Keratinocyte (primary cell): ENCODE measurements at regions not wholly inside any gene's neighbourhood (a gene's known extent, or its start where the extent isn't known, plus 50 kb on each side); places are given as distances from the start of the nearest gene placed in this dataset.

ENCODE experiments used
- CTCF ChIP-seq, 3 experiments: IDR thresholded peaks in 1 of 3; conservative IDR thresholded peaks in 1 of 3; optimal IDR thresholded peaks in 1 of 3; 2 replicates in 2 of 3; 3 replicates in 1 of 3; pipeline versions ENCODE3 to v1.5.1; 2011; ENCODE audit warnings: low read length in 3 of 3, mild to moderate bottlenecking in 3 of 3, moderate library complexity in 2 of 3, control low read depth in 1 of 3, inconsistent platforms in 1 of 3; ENCODE audit not compliant: insufficient read depth in 2 of 3; ENCODE audit errors: extremely low read depth in 1 of 3
- EZH2 ChIP-seq: IDR thresholded peaks from one replicate; pipeline ENCODE4 v1.6.1; 2012; ENCODE audit warnings: inconsistent platforms, mild to moderate bottlenecking, low read length, moderate library complexity

- no peak for TF ChIP-seq EZH2
- TF ChIP-seq CTCF (optimal IDR thresholded peaks at IDR 0.05 in 1 of 3, IDR thresholded peaks at IDR 0.05 in 1 of 3, conservative IDR thresholded peaks at IDR 0.05 in 1 of 3; ENCODE audit: extremely low read depth in 1 of 3, insufficient read depth in 2 of 3, low read length in 3 of 3), result no peak
These were observed 281.2 kb upstream of the SGK1 start for GRCh38 chr6:134599079-134599478.
